GF-D8 (cell line): ENCODE measurements at regions not wholly inside any gene's neighbourhood (a gene's known extent, or its start where the extent isn't known, plus 50 kb on each side); places are given as distances from the start of the nearest gene placed in this dataset.
"Not testable (repeated sequence)": the region's sequence is repeated elsewhere in the genome, so short reads cannot be mapped to it uniquely, and the experiment has no call there.

Experiments used
- DNase-seq: peaks from one replicate; lab custom pipeline; 2025; lab: John Stamatoyannopoulos, UW

- DNase-seq = no peak
Observed at GRCh38 chr10:63675171-63675570, 154.0 kb downstream of the REEP3 start.

- no peak for DNase-seq
Observed at GRCh38 chr10:63677001-63677400, 155.8 kb downstream of the REEP3 start.

- not testable (repeated sequence) for DNase-seq
Observed at GRCh38 chr10:63680545-63680944, 159.3 kb downstream of the REEP3 start.

- no peak for DNase-seq
Observed at GRCh38 chr10:63681993-63682697, 160.9 kb downstream of the REEP3 start.

GRCh38 chr10:63682698-63683052 is 161.5 kb downstream of the REEP3 start:
- not testable (repeated sequence) for DNase-seq

GRCh38 chr10:63683223-63683622 is 162.0 kb downstream of the REEP3 start:
- no peak for DNase-seq

- DNase-seq = no peak
Observed at GRCh38 chr10:63683686-63684085, 162.5 kb downstream of the REEP3 start.

GRCh38 chr10:63684257-63684936 is 163.2 kb downstream of the REEP3 start:
- DNase-seq = no peak

- DNase-seq = no peak
Observed at GRCh38 chr10:63689768-63690167, 168.6 kb downstream of the REEP3 start.

- DNase-seq = no peak
Observed at GRCh38 chr10:63692220-63692896, 171.2 kb downstream of the REEP3 start.

GRCh38 chr10:63693021-63693420 is 171.8 kb downstream of the REEP3 start:
- not testable (repeated sequence) for DNase-seq

- no peak for DNase-seq
Observed at GRCh38 chr10:63696205-63696604, 175.0 kb downstream of the REEP3 start.

- no peak for DNase-seq
Observed at GRCh38 chr10:63697956-63698786, 177.0 kb downstream of the REEP3 start.

GRCh38 chr10:63698787-63699150 is 177.6 kb downstream of the REEP3 start:
- DNase-seq = no peak

- no peak for DNase-seq
Observed at GRCh38 chr10:63699785-63700613, 178.8 kb downstream of the REEP3 start.

- no peak for DNase-seq
Observed at GRCh38 chr10:63700631-63701156, 179.5 kb downstream of the REEP3 start.

GRCh38 chr10:63702092-63702491 is 180.9 kb downstream of the REEP3 start:
- no peak for DNase-seq

GRCh38 chr10:63703113-63703670 is 182.0 kb downstream of the REEP3 start:
- peak; percentile 73 for DNase-seq

GRCh38 chr10:63703740-63704345 is 182.6 kb downstream of the REEP3 start:
- no peak for DNase-seq

- no peak for DNase-seq
Observed at GRCh38 chr10:63707254-63707910, 186.2 kb downstream of the REEP3 start.
